ENCODE measurements at regions not wholly inside any gene's neighbourhood (a gene's known extent, or its start where the extent isn't known, plus 50 kb on each side); places are given as distances from the start of the nearest gene placed in this dataset.

GRCh38 chr2:139864821-139865302 is 1084.7 kb upstream of the NXPH2 start (continued):
- no peak for TF ChIP-seq ARHGAP35 (IDR thresholded peaks at IDR 0.05; ENCODE audit: partially characterized antibody)
- TF ChIP-seq NR0B1 (IDR thresholded peaks at IDR 0.05; ENCODE audit: partially characterized antibody): no peak
- peak; percentile 80 to 82 for TF ChIP-seq NRF1 (conservative IDR thresholded peaks at IDR 0.05 in 1 of 2, IDR thresholded peaks at IDR 0.05 in 1 of 2)
- peak; percentile 98 for TF ChIP-seq TCF3 (CRISPR knock-in tag; IDR thresholded peaks at IDR 0.05)
- TF ChIP-seq ZNF79 (CRISPR knock-in tag; IDR thresholded peaks at IDR 0.05; ENCODE audit: low read depth): no peak
- TF ChIP-seq ZNF134 (CRISPR knock-in tag; conservative IDR thresholded peaks at IDR 0.05): no peak
- TF ChIP-seq MAX (CRISPR knock-in tag; IDR thresholded peaks at IDR 0.05): no peak
- no peak for TF ChIP-seq NKRF (IDR thresholded peaks at IDR 0.05; ENCODE audit: borderline replicate concordance)
- no peak for TF ChIP-seq PHB2 (IDR thresholded peaks at IDR 0.05; ENCODE audit: low read depth)
- peak; percentile 56; the same call in 1 of the 2 replicates for TF ChIP-seq MTA2 (IDR thresholded peaks at IDR 0.05; ENCODE audit: low read depth)
- TF ChIP-seq RBFOX2 (IDR thresholded peaks at IDR 0.05; ENCODE audit: low read depth, low read length): no peak
- no peak for TF ChIP-seq BCOR (IDR thresholded peaks at IDR 0.05)
- no peak for TF ChIP-seq IRF2 (CRISPR knock-in tag; IDR thresholded peaks at IDR 0.05)
- no peak for TF ChIP-seq FOXP4 (CRISPR knock-in tag; IDR thresholded peaks at IDR 0.05; ENCODE audit: borderline replicate concordance)
- no peak for TF ChIP-seq XRCC5 (IDR thresholded peaks at IDR 0.05; ENCODE audit: low read depth, low read length)
- TF ChIP-seq NCOA2 (IDR thresholded peaks at IDR 0.05; ENCODE audit: partially characterized antibody in 2 of 2): no peak
- no peak for TF ChIP-seq MIER1 (IDR thresholded peaks at IDR 0.05; ENCODE audit: low read depth)
- TF ChIP-seq TBP (optimal IDR thresholded peaks at IDR 0.05; ENCODE audit: low read depth, low read length): no peak
- TF ChIP-seq HMBOX1 (IDR thresholded peaks at IDR 0.05): no peak
- 0 out of 2 replicates have a peak, but pooled peaks have one; percentile 21 for TF ChIP-seq NFIX (CRISPR knock-in tag; IDR thresholded peaks at IDR 0.05; ENCODE audit: low read depth)
- peak; percentile 32; the same call in 1 of the 2 replicates for TF ChIP-seq HES1 (IDR thresholded peaks at IDR 0.05; ENCODE audit: low read depth)
- TF ChIP-seq MITF (IDR thresholded peaks at IDR 0.05): no peak
